HG02798 (cell line): ENCODE measurements at regions not wholly inside any gene's neighbourhood (a gene's known extent, or its start where the extent isn't known, plus 50 kb on each side); places are given as distances from the start of the nearest gene placed in this dataset.
"Not testable (repeated sequence)": the region's sequence is repeated elsewhere in the genome, so short reads cannot be mapped to it uniquely, and the experiment has no call there.

ENCODE experiments used
- ATAC-seq: cut with Tn5 transposase; IDR thresholded peaks from one replicate; pipeline ENCODE4 v1.9.1; 2021; ENCODE audit warnings: mild to moderate bottlenecking; ENCODE audit not compliant: unreplicated experiment, poor library complexity

DNA sequence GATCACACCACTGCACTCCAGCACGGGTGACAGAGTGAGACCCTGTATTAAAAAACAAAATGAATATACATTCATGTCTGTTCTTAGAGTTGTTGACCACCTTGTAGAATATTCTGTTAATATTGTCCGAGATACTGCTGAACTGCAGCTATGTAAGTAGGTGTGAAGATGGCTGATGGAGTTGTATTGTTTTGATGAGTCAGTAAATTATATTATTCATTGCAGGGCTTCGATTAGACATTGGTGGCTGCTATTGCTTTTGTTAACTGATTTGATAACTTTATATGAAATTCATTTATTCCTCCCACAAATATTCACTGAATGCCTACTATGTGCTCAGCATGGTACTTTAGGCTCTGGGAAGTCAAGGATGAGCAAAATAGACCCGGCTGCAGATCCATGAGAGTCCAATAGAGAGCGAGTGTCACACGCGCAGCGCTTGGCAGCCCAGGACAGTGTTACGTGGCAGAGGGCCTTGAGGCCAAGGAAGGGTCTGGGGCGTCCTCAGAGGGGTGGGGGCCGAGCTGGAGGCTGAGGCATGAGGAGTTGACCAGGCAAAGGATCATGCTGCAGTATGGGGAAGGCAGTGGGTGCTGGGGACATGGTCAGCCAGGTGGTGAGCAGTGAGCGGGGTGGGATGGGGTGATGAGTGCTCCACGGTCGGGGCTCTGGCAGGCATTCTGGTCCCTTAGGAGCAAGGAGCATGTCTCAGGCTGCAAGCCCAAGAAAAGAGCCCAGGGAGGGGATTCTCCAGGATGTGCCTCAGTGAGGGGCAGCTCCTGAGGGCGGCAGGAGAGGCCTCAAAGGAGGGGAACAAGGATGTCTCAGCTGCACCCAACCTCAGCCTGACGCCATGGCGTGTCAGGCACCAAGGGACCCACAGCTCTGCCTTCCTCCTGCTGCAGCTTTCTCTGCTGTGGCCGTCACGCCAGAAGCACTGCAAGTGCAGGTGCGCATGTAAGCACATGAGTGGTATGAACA lies 243.5 kb downstream of the GADD45G start:
- no peak for ATAC-seq

- ATAC-seq, result no peak
Measured at GRCh38 chr9:89849096-89849495, 244.3 kb downstream of the GADD45G start.

GRCh38 chr9:89850153-89850552 lies 245.3 kb downstream of the GADD45G start:
- no peak for ATAC-seq

- no peak for ATAC-seq
Measured at GRCh38 chr9:89850631-89851325, 246.0 kb downstream of the GADD45G start.

DNA sequence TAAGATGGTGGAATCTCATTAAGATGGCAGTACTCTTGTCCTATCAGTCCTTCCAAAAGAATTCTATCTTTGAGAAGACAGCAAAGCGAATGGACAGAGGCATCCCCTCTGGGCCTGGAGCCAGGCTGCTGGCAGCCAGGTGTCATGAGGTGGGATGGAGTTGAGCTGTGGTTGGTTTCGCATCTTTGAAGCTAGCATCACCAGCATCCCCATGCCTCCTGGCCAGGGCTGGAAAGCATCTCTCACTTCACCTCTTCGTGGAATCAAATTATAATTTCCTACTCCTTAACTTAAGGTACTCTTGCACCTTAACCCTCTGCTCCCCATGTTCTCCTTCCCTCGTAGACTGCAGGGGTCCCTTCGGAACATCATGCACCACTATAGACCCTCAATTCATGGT lies 248.3 kb downstream of the GADD45G start:
- no peak for ATAC-seq

GRCh38 chr9:89853931-89854330 lies 249.1 kb downstream of the GADD45G start:
- ATAC-seq, result no peak

GRCh38 chr9:89854715-89855475 lies 250.1 kb downstream of the GADD45G start:
- ATAC-seq, result no peak

DNA sequence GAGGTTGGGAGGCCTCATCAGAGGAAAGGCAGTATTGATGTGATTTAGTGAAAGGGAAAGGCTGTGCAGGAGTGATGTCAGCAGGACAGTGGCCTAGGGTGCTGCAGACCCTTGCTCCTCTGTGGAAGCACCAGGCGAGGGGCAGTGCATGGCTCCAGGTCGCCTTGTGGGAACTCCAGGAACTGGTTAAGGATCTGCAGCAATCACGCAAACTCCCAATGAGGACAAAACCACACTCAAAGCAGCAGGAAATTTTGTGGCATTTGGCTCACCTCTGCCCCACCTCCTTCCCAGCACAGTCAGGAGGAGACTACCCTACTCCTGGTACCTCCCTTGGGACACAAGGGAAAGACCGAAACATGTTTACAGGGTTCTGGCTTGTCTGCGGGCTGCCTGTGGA lies 251.5 kb downstream of the GADD45G start:
- not testable (repeated sequence) for ATAC-seq

GRCh38 chr9:89856950-89857349 lies 252.1 kb downstream of the GADD45G start:
- not testable (repeated sequence) for ATAC-seq

GRCh38 chr9:89859842-89860241 lies 255.0 kb downstream of the GADD45G start:
- not testable (repeated sequence) for ATAC-seq

DNA sequence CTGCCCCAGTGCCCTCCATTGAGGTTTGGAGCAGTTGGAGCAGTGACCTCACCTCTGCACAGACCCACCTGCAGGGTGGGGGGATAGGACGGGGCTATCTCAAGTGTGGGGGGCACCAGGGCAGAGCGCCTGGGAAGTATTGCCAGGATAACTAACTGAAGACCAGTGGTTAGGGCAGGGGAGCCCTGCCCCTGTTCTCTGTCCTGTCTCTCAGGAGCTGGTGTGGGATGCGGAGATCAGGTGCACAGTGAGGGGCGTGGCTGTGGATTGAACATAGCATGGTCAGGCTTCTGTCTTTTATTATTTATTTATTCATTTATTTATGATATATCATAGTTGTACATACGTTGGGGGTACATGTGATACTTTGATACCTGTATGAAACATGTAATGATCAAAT lies 256.6 kb downstream of the GADD45G start:
- ATAC-seq, result not testable (repeated sequence)

DNA sequence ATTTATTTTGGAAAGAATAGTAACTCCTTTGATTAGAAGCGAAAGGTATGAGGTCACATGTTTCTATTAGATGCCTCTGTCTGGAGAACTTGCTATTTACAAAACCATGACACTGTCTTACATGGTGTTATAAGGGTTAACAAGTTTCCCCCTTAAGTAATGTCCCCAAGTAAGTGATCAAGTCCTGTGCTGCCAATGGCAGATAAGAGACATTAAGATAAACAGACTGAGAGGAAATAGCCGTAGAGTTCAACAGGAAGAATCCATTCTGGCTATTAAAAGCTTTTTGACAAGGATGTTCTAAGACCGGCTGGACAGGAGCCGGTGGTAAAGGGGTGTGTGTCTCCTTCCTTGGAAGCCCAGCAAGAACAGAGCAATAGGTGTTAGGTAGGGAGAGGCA lies 257.5 kb downstream of the GADD45G start:
- no peak for ATAC-seq

- ATAC-seq, result no peak
Measured at GRCh38 chr9:89863141-89863540, 258.3 kb downstream of the GADD45G start.

- no peak for ATAC-seq
Measured at GRCh38 chr9:89863837-89864236, 259.0 kb downstream of the GADD45G start.

DNA sequence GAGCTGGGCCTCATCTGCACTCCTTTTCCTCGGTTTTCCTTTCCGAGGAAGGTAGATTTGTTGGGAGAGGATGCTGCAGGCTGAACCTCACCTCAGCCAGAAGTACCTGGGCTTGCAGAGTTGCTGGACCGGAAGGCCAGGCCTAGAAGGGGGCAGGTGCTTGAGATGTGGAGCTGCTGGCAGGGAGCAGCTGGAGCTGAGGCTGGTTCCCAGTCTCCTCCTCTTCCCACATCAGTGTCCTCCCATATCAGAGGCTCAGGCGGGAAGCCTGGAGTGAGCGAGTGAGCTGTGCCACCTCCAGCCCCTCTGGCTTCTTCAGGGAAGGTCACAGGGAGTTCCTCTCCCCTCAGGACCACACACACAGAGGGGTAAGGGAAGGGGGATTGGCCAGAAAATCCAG lies 259.4 kb downstream of the GADD45G start:
- ATAC-seq, result no peak

DNA sequence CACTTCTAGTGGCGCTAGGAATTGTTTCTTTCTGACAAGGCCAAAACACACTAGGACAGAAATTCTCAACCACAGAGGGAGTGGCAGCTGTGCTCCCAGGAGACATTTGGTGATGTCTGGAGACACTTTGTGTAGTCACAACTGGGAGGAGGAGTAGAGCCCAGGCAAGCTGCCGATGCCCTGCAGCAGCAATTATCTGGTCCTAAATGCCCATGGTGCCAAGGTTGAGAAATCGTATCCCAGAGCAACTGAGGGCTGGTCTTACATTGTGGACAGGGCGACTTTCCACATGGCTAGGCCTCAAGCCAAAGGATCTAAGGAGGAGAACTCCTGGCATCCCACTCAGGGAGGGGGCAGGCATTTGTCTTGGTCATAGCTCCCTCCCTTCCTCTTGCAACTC lies 259.9 kb downstream of the GADD45G start:
- ATAC-seq, result no peak

- ATAC-seq, result no peak
Measured at GRCh38 chr9:89865357-89865756, 260.5 kb downstream of the GADD45G start.

- no peak for ATAC-seq
Measured at GRCh38 chr9:89865981-89866380, 261.2 kb downstream of the GADD45G start.

DNA sequence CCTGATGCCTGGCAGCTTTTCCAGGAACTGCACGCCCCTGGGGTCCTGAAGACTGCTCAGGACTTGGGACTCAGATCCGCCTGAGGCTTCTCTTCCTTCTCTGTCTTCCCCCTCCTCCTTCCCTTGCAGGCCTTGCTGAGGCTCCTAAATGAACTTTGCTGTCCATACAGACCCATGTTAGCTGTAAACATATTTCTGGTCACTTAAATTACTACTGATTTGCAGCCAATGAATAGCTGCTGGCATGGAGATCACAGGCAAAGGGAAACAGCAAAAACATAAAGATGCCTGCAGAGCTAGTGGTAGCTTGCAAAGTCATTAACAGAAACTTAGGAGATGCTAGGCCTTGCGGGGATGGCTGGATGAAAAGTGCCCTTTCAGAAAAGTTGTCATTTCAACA lies 261.9 kb downstream of the GADD45G start:
- ATAC-seq, result no peak

- ATAC-seq, result no peak
Measured at GRCh38 chr9:89868100-89868499, 263.3 kb downstream of the GADD45G start.
